ENCODE measurements at regions not wholly inside any gene's neighbourhood (a gene's known extent, or its start where the extent isn't known, plus 50 kb on each side); places are given as distances from the start of the nearest gene placed in this dataset.

DNA sequence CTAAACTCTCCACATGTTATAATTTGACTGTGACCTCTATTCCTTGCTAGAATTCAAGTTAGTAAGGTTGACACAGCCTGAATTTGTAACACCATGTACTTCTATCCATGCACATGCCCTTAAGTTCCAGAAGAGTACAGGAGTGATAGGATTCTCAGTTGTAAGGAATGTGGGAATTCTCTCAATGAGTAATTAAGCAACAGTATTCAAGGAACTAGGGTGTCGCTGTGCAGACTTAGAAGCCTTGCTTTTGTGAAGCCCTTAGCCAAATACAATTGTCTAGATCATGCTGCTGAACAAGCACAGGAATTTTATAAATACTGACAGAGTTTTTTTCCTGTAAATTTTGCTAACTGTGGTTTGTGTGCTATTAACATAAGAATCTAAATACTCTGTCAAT lies 276.3 kb upstream of the PTBP2 start (continued):
- TF ChIP-seq DLX4 (CRISPR knock-in tag; IDR thresholded peaks at IDR 0.05) (no peak), SAP30 (IDR thresholded peaks at IDR 0.05; ENCODE audit: borderline replicate concordance, insufficient read depth, low read depth, low read length, poor library complexity, severe bottlenecking) (no peak), ZNF639 (CRISPR knock-in tag; conservative IDR thresholded peaks at IDR 0.05 in 1 of 2, IDR thresholded peaks at IDR 0.05 in 1 of 2) (no peak)

- Histone ChIP-seq H3K4me2 (ENCODE audit: insufficient read depth, low read length) (no peak overlapping the region), H3K36me3 (ENCODE audit: control insufficient read depth, insufficient read depth, low read length) (no peaks in the 10 kb centered on the region), H3K4me3 (no peak overlapping the region), H2AFZ (ENCODE audit: low read depth, low read length) (no peak overlapping the region), H3K9me1 (ENCODE audit: control insufficient read depth, insufficient read depth, low read length) (no peaks in the 10 kb centered on the region), H3K27me3 (ENCODE audit: control insufficient read depth in 2 of 2, insufficient read depth in 2 of 2, low read length in 2 of 2) (no peaks in the 10 kb centered on the region), H4K20me1 (replicated peaks; ENCODE audit: control insufficient read depth, insufficient read depth, low read length) (no peaks in the 10 kb centered on the region), H3K9ac (ENCODE audit: insufficient read depth in 1 of 2, low read depth in 2 of 2, low read length in 2 of 2) (no peak overlapping the region), H3K9me3 (replicated peaks; ENCODE audit: control insufficient read depth, insufficient read depth, low read depth, low read length) (no peaks in the 10 kb centered on the region), H3K79me2 (ENCODE audit: control insufficient read depth, insufficient read depth, low read length) (no peaks in the 10 kb centered on the region), H3K27ac (ENCODE audit: extremely low read depth, low read depth, low read length) (no peak overlapping the region), H3K4me1 (replicated peaks in 1 of 2; ENCODE audit: control insufficient read depth in 2 of 2, insufficient read depth in 2 of 2, low read length in 2 of 2) (no peaks in the 10 kb centered on the region)
- no peak for ATAC-seq
- intact Hi-C loops (cut with micrococcal nuclease), result no loop called here
- POLR2A ChIA-PET, result no interaction called here
- DNase-seq (ENCODE audit: extremely low read depth in 1 of 4, low spot score in 3 of 4), result no peak
- no peak for FAIRE-seq
- in situ Hi-C loops (cut with MboI), result no loop called here
- CTCF ChIA-PET (ENCODE audit: low intra/inter-chr PET ratio), result no interaction called here
- 0% methylated on average over 3 of the region's 3 CpGs for WGBS (ENCODE audit: insufficient coverage, low coverage, missing lambda C conversion rate)
- no TSS peak for BruUV-seq (replicated peaks)
- TF ChIP-seq SRSF7 (optimal IDR thresholded peaks at IDR 0.05; ENCODE audit: low read depth, low read length) (no peak), MCM3 (IDR thresholded peaks at IDR 0.05) (no peak), TAF7 (tag; IDR thresholded peaks at IDR 0.05) (no peak), ZNF696 (CRISPR knock-in tag; conservative IDR thresholded peaks at IDR 0.05) (no peak), ZNF324 (CRISPR knock-in tag; IDR thresholded peaks at IDR 0.05) (no peak), ZNF239 (CRISPR knock-in tag; IDR thresholded peaks at IDR 0.05) (no peak), ZFP1 (CRISPR knock-in tag; IDR thresholded peaks at IDR 0.05) (no peak), NCOA1 (IDR thresholded peaks at IDR 0.05; ENCODE audit: low read depth) (no peak), NUFIP1 (IDR thresholded peaks at IDR 0.05; ENCODE audit: partially characterized antibody) (no peak)
- TF ChIP-seq, protein P1, sequence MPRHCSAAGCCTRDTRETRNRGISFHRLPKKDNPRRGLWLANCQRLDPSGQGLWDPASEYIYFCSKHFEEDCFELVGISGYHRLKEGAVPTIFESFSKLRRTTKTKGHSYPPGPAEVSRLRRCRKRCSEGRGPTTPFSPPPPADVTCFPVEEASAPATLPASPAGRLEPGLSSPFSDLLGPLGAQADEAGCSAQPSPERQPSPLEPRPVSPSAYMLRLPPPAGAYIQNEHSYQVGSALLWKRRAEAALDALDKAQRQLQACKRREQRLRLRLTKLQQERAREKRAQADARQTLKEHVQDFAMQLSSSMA (CRISPR knock-in tag; IDR thresholded peaks at IDR 0.05), result no peak
These were observed 257.5 kb upstream of the PTBP2 start for GRCh38 chr1:96464066-96464465.
